Muscle of arm (tissue), 1 donor: ENCODE measurements at regions not wholly inside any gene's neighbourhood (a gene's known extent, or its start where the extent isn't known, plus 50 kb on each side); places are given as distances from the start of the nearest gene placed in this dataset.

Experiments used
- DNase-seq: peaks from one replicate; pipeline ENCODE4 v3.0.0-alpha.2; 2013

- no peak for DNase-seq
Observed at GRCh38 chr9:134502266-134502791, 139.3 kb upstream of the COL5A1 start.

- DNase-seq, result peak; percentile 75
Observed at GRCh38 chr9:134502809-134503211, 138.8 kb upstream of the COL5A1 start.

DNA sequence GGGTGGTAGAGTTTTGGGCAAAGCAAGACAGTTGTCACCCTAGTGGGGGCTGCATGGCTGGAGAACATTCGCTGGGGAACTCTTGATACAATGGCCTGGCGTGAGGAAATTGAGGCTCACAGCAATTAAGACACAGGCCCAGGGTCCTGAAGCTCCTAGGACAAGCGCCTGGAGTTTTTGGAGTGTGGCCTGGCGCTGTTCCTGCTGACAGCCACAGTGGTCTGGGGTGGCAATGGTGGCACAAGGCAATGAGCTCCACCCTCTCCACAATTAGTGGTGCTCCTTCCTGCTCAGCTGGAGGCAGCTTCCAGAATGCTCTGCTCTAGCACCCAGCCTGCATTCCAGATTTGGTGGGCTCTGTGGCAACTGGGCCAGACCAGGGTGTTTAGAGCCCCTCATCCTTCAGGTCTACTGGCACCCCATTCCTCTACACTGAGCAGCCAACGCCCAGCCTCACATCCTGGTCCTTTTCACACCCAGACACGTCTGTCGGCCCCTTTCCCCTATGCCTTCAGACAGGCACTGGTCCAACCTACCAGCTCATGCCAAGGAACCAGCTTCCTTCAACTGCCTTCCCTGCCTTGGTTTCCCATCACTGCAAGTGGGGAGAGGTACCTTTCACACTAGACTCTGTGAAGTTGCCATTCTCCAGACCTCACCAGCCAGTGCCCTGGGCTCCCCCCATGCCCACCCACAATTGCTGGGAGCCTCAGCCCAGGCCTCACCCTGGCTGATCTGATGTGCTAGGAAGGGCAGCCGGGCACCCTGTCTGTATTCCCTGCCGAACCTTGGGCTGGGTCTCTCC, 138.1 kb upstream of the COL5A1 start:
- DNase-seq, result no peak

GRCh38 chr9:134504106-134504385, 137.6 kb upstream of the COL5A1 start:
- DNase-seq, result no peak

GRCh38 chr9:134505032-134505431, 136.6 kb upstream of the COL5A1 start:
- DNase-seq, result no peak

DNA sequence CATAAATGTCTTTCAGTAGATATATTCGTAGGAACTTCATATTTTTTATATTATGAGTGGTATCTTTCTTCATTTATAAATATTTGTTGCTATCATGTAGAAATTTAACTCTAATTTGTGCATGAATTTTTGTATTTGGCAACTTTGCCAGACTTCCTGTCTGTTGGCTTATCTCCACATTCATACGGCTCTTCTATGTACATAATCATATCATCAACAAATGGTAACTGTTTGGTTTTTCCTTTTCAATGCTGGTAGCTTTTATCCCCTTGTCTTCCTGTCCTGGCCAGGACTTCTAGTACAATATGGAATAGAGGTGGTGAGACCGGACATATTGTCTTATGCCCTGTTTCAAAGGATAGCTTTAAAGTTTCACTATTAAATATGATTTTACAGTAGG, 132.3 kb upstream of the COL5A1 start:
- no peak for DNase-seq

GRCh38 chr9:134509817-134510216, 131.8 kb upstream of the COL5A1 start:
- no peak for DNase-seq

DNA sequence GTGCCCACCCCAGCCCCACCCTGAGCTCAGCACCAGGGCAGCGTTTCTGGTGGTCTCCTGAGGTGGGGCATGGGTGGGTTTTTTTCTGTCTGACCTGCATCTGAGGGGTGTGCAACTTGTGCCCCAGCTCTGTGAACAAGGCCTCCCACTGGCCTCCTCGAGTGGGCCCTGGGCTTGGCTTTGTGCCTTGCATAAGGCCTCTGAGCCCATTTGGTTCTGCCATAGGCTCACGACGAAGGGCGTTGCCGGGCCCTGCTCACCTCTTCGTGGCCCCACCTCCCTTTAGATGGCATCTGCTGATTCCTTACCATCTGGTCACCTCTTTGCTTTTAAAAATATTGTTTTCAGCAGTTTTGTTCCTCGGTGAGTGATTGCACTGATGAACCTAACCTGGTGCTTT, 127.1 kb upstream of the COL5A1 start:
- no peak for DNase-seq

DNA sequence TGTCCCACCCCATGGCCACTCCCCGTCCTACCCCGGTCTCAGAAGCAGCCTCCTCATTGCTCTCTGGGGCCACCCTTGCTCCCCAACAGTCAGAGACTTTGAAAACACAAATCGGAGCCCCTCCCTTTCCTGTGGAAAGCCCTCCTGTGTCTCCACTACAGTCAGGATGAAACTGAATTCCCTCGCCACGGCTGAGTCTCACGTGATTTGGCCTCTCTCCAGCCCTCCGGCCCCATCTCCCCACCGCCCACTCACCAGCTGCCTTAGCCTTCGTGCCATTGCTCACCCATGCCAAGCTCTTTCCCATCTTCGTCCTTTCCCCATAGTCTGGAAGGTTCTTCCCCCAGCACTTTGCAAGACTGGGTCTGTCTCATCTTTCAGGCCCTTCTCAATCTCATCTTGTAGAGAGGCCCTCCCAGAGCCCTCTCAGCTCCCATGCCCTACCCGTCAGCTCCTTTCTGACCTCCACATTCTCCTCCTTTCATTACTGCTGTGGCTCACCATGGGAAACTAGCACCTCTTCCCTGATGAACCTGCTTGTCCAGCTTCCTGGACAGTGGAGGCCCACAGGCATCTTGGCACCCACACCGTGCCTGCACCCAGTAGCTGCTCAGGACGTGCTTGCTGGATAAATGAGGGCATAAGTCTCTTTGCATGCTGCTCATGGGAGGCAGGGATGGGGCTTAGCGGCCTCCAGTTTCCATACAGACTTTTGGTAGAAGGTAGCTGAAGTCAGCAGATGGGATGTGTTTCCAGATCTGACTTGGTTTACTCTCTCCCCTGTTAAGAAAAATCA, 126.4 kb upstream of the COL5A1 start:
- no peak for DNase-seq

GRCh38 chr9:134516464-134516863, 125.1 kb upstream of the COL5A1 start:
- DNase-seq, result no peak

- no peak for DNase-seq
Observed at GRCh38 chr9:134517069-134517680, 124.4 kb upstream of the COL5A1 start.

DNA sequence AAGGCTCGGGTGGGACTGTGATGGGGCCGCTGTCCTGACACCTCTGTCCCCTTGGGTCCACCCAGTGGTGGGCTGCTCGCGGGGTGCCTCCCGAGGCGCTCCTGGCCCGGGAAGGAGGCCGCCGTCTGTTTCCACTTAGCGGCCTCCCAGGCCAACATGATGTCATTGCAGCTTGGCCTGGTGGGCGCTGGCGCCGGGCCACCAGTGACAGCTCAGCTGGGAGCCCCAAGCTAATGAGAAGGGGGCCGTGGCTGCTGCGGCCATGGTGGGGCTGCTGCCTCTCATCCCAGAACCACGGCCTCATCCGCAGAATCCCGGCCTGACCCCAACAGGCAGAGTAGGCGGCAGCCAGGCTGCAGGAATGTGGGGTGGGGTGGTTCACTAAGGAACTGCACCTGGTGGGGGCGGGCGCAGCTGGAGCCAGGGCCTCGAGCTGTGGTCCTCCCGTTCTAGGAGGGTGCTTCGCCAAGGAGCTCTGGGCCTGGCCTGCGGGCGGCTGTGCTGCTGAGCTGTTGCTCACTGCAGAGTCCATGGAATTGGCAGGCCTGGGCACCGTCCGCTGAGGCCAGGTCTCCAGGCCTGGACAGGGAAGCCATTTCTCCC, 123.5 kb upstream of the COL5A1 start:
- peak; percentile 65 for DNase-seq

DNA sequence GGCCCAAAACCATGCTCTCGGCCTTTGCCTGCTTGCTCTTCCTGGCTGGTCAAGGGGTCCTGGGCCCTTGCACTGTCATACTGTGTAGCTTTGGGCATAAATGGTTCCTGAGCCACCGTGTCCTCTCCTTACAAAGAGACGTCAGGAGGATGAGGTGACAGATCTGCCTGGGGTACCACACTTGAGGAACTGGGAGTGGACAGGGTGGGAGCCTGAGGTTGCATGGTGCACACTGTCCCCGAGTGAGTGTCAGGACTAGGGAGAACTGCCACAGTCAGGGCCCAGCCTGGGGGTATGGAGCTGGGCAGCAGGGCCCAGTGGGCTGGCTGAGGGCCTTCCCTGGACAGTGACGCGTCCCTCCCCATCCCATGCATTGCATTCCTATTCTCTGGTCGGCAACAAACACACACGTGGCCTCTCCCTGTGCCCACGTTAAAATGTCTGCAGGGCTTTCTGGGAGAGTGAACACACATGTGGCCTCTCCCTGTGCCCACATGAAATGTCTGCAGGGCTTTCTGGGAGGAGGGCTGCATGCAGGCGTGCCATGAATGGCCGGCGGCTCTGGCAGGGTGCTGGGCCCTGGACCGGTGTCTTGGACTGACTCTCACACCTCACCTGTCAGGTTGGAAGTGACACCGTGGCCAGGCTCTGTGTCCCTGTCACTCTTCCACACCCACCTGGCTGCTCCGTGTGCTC, 122.1 kb upstream of the COL5A1 start:
- no peak for DNase-seq

- DNase-seq, result no peak
Observed at GRCh38 chr9:134521817-134522501, 119.6 kb upstream of the COL5A1 start.

DNA sequence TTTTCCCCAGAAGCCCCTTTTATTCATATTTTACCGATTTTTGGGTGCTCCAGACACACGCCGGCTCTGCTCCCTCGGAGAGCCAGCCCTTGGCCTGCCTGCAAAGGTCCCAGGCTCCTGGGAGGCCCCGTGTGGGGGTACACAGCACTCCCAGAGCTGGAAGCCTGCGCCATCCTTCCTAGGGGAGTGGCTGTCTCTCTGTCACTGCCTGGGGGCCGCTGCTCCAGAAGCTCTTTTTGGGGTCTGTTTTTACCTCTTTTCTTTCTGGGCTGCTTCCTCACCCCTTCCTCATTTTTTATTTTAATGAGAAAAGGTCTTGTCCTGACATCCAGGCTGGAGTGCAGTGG, 119.1 kb upstream of the COL5A1 start:
- no peak for DNase-seq

GRCh38 chr9:134522976-134523375, 118.6 kb upstream of the COL5A1 start:
- no peak for DNase-seq

- DNase-seq, result no peak
Observed at GRCh38 chr9:134525070-134525815, 116.4 kb upstream of the COL5A1 start.

DNA sequence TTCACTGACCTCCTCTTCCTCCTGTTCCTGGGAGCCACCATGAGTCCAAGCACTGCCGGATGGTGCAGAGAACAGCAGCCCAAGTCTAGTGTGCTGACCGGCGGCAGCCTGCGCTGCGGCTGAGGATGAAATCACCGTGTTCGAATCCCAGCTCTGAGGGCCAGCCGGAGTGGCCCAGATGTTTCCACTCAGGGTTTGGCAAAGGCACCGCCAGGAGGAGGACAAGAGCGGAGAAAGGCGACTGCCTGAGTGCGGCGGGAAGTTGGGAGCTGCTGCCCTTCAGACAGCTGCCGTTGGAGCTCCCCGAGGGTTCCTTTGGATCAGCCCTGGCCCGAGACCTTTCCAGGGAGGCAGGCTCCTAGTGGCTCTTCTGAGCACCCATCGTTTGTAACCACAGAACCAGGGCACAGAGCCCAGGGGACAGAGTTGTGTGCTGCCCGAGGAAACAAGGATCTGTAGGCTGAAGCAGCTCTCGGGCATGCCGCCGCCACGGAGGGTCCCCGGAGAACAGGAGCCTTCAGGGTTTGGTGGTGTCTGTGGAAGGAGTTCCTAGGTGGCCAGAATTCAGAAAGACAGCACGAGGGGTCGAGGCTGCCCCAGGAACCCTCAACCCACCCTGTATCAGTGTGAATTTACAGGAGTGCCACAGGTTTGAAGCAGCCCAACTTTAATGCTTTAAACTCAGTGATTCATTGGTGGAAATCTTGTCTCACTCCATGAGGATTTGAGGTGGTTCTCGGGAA, 115.6 kb upstream of the COL5A1 start:
- DNase-seq, result peak; percentile 80

DNA sequence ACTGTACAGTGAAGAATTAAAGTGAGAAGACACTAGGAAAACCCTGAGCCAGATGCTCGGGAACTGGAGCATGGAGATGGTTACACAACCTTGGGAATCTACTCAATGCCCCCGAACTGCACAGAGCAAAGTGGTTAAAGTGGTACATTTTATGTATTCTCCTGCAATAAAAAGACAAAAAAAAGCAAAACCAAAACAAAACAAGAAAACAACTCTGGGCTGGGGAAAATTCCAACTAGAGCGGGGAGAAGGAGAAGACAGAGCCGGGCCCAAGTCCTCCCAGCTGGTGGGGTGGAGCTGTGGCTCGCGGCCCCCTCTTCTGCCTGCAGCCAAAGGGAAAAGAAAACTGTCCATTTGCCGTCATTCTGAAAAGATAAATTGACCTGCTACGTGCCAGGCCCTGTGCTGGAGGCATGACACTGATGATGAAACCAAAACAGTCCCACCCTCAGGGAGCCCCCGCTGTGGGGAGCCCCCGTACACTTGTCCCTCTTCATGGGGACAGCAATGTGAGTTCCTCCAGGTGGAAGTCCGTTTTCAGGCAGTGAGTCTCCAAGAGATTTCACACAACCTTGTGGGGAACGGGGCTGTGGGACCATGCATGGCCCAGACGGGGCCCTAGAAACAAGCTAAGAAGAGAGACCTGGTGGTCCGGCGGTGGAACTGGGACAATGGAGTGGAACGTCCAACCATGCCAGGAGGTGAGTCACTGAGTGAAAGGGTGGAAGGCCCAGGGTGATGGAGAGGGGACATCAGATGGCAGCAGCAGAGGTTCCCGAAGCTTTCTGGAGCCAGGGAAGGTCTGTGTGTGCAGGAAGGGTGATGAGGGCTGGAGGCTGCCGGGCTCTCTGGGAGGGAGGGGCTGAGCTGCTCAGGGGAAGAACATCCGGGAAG, 114.8 kb upstream of the COL5A1 start:
- peak; percentile 66 for DNase-seq
